ENCODE measurements at regions not wholly inside any gene's neighbourhood (a gene's known extent, or its start where the extent isn't known, plus 50 kb on each side); places are given as distances from the start of the nearest gene placed in this dataset.

- TF ChIP-seq, protein P1, sequence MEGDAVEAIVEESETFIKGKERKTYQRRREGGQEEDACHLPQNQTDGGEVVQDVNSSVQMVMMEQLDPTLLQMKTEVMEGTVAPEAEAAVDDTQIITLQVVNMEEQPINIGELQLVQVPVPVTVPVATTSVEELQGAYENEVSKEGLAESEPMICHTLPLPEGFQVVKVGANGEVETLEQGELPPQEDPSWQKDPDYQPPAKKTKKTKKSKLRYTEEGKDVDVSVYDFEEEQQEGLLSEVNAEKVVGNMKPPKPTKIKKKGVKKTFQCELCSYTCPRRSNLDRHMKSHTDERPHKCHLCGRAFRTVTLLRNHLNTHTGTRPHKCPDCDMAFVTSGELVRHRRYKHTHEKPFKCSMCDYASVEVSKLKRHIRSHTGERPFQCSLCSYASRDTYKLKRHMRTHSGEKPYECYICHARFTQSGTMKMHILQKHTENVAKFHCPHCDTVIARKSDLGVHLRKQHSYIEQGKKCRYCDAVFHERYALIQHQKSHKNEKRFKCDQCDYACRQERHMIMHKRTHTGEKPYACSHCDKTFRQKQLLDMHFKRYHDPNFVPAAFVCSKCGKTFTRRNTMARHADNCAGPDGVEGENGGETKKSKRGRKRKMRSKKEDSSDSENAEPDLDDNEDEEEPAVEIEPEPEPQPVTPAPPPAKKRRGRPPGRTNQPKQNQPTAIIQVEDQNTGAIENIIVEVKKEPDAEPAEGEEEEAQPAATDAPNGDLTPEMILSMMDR (IDR thresholded peaks at IDR 0.05): no peak
- TF ChIP-seq POLR2A (IDR thresholded peaks at IDR 0.05): no peak
- no peaks in the 10 kb centered on the region for H3K27me3 ChIP-seq
- H3K36me3 ChIP-seq: no peaks in the 10 kb centered on the region
- DNase-seq: no peak
- no peaks in the 10 kb centered on the region for H3K4me1 ChIP-seq
- H3K4me3 ChIP-seq: no peak overlapping the region
- no peaks in the 10 kb centered on the region for H3K9me3 ChIP-seq
- no peak overlapping the region for H3K27ac ChIP-seq
Observed at GRCh38 chr22:27022274-27022895, 365.0 kb downstream of the MIAT start.

GRCh38 chr22:27022896-27023361 lies 365.5 kb downstream of the MIAT start:
- no peak for TF ChIP-seq POLR2A (IDR thresholded peaks at IDR 0.05)
- TF ChIP-seq, protein P1 (IDR thresholded peaks at IDR 0.05): no peak
- H3K4me3 ChIP-seq: no peak overlapping the region
- DNase-seq: no peak
- no peaks in the 10 kb centered on the region for H3K36me3 ChIP-seq
- no peaks in the 10 kb centered on the region for H3K9me3 ChIP-seq
- H3K4me1 ChIP-seq: no peaks in the 10 kb centered on the region
- no peaks in the 10 kb centered on the region for H3K27me3 ChIP-seq
- no peak overlapping the region for H3K27ac ChIP-seq

GRCh38 chr22:27023591-27023990 lies 366.2 kb downstream of the MIAT start:
- DNase-seq: no peak
- Histone ChIP-seq H3K27me3 (no peaks in the 10 kb centered on the region), H3K27ac (no peak overlapping the region), H3K4me1 (no peaks in the 10 kb centered on the region), H3K36me3 (no peaks in the 10 kb centered on the region), H3K4me3 (no peak overlapping the region), H3K9me3 (no peaks in the 10 kb centered on the region)
- TF ChIP-seq, protein P1 (IDR thresholded peaks at IDR 0.05): no peak
- TF ChIP-seq POLR2A (IDR thresholded peaks at IDR 0.05): no peak

GRCh38 chr22:27024982-27025381 lies 367.6 kb downstream of the MIAT start:
- H3K4me1 ChIP-seq: no peaks in the 10 kb centered on the region
- no peaks in the 10 kb centered on the region for H3K9me3 ChIP-seq
- H3K27me3 ChIP-seq: no peaks in the 10 kb centered on the region
- no peaks in the 10 kb centered on the region for H3K36me3 ChIP-seq
- no peak for DNase-seq
- TF ChIP-seq POLR2A (IDR thresholded peaks at IDR 0.05): no peak
- TF ChIP-seq, protein P1 (IDR thresholded peaks at IDR 0.05): no peak
- H3K27ac ChIP-seq: no peak overlapping the region
- H3K4me3 ChIP-seq: no peak overlapping the region

DNA sequence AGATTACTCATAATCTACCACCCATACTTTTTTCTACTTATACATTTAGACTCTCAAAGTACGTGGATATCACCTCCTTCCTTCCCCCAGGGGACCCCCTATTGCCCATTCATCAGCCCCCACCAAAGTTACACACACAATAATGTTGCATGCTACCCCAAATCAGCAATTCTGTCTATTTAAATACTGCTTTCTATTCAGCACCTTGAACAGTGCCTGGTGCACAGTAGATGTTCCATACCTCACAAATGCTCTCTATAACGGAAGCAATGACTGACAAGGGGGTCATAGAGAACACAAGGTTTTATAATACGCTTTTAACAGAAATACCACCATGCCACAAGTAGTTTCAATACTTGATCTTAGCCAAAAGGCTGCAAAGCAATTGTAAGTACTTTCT lies 370.7 kb downstream of the MIAT start:
- no peak for TF ChIP-seq POLR2A (IDR thresholded peaks at IDR 0.05)
- TF ChIP-seq, protein P1 (IDR thresholded peaks at IDR 0.05): no peak
- Histone ChIP-seq H3K4me3 (no peak overlapping the region), H3K4me1 (no peaks in the 10 kb centered on the region), H3K27ac (no peak overlapping the region), H3K9me3 (no peaks in the 10 kb centered on the region), H3K36me3 (no peaks in the 10 kb centered on the region), H3K27me3 (no peaks in the 10 kb centered on the region)
- no peak for DNase-seq

All from Peyer's patch (tissue), 4 donors.